Hepatocyte (in vitro differentiated cells): ENCODE measurements at regions not wholly inside any gene's neighbourhood (a gene's known extent, or its start where the extent isn't known, plus 50 kb on each side); places are given as distances from the start of the nearest gene placed in this dataset.

Source experiments
- CTCF ChIP-seq: fragments of 200-600 bp; sonication (generic); IDR thresholded peaks from 2 replicates; pipeline ENCODE4 v1.5.1; 2016; ENCODE audit warnings: antibody characterized with exemption, mild to moderate bottlenecking; ENCODE audit not compliant: poor library complexity
- EZH2phosphoT487 ChIP-seq: fragments of 200-600 bp; sonication (generic); IDR thresholded peaks from one replicate; pipeline ENCODE4 v1.6.1; 2018; ENCODE audit warnings: antibody characterized with exemption, mild to moderate bottlenecking, low read depth, moderate library complexity; ENCODE audit not compliant: unreplicated experiment, severe bottlenecking

GRCh38 chr2:59237311-59237710 is 996.2 kb upstream of the FANCL start:
- no peak for TF ChIP-seq CTCF
- TF ChIP-seq EZH2phosphoT487, result no peak
